GM19452 (cell line): ENCODE measurements at regions not wholly inside any gene's neighbourhood (a gene's known extent, or its start where the extent isn't known, plus 50 kb on each side); places are given as distances from the start of the nearest gene placed in this dataset.
"Not testable (repeated sequence)": the region's sequence is repeated elsewhere in the genome, so short reads cannot be mapped to it uniquely, and the experiment has no call there.

ENCODE experiments used
- ATAC-seq: cut with Tn5 transposase; IDR thresholded peaks from one replicate; pipeline ENCODE4 v1.9.1; 2021; ENCODE audit not compliant: unreplicated experiment

DNA sequence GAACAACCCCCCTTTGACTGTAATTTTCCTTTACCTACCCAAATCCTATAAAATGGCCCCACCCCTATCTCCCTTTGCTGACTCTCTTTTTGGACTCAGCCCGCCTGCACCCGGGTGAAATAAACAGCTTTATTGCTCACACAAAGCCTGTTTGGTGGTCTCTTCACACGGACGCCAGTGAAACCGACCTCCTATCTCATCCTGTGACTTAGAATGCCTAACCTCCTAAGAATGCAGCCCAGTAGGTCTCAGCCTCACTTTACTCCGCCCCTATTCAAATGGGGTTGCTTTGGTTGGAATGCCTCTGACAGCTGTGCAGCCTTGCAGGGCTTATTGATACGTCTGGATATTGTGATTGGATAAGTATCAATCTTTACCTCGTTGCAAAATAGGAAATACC, 243.8 kb upstream of the PROK2 start:
- ATAC-seq, result not testable (repeated sequence)

DNA sequence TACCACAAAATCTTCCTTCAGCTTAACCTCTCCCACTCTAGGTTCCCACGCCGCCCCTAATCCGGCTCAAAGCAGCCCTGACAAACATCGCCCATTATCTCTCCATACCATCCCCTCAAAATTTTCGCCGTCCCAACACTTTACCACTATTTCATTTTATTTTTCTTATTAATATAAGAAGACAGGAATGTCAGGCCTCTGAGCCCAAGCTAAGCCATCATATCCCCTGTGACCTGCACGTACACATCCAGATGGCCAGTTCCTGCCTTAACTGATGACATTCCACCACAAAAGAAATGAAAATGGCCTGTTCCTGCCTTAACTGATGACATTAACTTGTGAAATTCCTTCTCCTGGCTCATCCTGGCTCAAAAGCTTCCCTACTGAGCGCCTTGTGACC, 243.4 kb upstream of the PROK2 start:
- ATAC-seq, result not testable (repeated sequence)

DNA sequence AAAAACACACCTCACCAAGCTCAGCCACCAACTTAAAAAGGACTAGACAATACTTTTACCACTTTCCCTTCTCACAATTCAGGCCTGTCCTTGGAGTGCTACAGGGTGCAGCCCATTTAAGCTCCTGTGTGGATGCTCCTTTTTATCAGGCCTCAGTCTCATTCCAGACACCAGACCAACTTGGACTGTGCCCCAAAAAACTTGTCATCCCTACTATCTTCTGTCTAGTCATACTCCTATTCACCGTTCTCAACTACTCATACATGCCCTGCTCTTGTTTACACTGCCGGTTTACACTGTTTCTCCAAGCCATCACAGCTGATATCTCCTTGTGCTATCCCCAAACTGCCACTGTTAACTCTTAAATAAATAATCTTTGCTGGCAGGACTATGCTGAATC, 242.8 kb upstream of the PROK2 start:
- ATAC-seq, result not testable (repeated sequence)

DNA sequence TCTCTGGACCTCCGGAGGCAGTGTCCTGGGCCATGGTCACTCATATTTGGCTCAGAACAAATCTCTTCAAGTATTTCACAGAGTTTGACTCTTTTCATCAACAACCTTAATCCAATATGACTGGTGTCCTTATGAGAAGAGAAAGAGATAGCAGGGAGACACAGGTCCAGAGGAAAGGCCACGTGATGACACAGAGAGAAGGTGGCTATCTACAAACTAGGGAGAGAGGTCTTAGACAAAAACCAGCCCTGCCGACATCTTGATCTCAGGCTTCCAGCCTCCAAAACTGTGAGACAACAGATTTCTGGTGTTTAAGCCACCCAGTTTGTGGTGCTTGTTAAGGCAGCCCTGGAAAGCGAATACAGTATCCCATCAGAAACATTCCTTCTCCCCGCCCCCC, 237.1 kb upstream of the PROK2 start:
- no peak for ATAC-seq

DNA sequence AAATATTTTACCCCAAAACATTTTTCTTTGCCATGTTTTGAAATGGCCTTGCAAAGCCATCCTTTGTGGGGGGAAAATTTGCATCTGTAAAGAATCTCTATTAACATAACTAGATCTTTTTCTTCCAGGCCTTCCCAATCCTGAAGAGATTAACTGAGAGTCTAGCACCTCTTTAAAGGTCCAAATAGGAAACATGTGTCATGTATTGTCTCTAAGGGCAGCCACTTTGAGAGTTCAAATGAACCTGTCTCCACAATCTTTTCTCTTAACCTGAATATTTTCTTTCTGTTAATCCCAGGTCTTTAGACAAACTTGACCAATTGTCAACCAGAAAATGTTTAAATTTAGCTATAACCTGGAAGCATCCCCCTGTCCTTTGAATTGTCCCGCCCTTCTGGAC, 236.6 kb upstream of the PROK2 start:
- ATAC-seq, result no peak

DNA sequence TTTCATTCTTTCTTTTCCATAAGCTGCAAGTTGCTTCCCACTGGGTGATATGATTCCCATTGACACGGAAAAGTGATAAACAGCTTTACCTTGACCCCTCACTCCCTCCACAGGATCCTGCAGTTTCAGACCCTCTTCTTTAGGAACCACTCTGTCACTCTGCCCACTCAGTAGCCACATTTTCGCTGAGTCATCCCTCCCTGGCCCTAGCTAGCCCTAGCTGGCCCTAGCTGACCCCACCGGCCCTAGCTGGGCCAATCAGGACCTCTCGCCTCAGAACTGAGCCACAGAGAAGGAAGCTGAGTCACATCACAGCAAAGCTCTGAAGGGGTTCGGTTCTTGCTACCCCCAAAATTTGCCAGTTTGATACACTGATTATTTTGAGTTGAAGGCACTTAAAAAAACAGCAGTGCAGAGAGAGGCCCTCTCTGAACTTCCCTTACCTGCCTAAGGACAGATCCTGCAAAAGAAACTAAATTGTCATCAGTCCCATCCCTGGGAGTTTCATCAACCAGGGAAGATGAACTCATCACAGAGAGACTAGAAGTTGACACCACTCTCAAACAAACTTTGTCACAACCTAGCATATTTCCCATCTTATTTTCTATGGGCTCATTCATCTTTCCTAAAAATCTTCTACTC, 233.5 kb upstream of the PROK2 start:
- ATAC-seq, result no peak

DNA sequence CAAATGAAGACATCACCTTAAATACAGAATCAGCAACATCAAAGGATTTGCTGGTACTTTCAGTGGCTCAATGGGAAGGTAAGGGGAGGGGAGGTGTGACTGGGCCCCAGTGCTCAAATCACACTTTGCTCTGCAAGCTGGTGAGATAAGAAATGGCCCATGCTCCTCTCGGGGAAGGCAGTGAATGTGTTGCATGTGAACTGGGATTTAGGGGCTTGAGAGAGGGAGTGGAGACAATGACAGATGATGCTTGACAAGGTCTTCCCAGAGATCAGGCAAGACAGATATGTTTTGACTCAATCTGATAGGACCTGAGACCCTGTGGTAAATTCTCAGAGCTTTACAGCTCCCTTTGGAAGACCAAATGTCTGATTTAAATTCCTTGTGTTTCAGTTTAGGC, 233.0 kb upstream of the PROK2 start:
- ATAC-seq, result no peak

DNA sequence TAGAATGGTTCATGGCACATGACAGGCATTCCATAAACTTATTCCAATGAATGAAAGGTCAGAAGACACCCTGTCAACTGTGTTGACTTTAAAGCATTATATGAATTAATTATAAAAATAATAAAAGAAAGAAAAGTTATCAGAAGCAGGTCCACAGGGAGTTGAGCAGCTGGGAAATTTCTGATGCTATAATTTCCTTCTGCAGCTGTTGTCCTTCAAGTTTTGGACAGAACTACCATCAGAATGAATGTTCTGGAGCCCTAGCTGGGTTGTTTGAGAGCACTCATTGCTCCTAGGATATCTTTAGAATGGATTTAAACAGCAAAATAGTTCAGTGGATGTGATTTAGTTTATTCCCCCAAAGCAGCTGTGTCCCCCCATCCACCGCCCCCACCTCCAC, 232.4 kb upstream of the PROK2 start:
- no peak for ATAC-seq

DNA sequence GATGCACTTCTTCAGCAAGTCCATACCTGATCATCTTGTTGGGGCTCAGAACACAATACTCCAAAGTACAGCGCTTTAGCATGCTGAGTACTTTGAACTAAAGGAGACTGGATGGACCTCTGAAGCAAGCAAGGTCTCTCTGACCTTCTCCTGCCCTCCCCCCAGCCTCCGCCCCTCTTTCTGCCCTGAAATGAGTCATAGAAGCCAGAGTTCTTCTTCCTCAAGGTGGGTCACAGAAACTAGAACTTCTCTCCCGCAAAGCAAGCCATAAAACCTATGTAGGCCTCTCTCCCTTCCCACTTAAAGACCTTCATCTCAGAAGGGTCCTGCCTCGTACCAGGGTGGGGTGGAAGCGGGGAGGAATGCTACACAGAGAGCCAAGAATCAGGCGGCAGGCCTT, 230.5 kb upstream of the PROK2 start:
- ATAC-seq, result no peak

DNA sequence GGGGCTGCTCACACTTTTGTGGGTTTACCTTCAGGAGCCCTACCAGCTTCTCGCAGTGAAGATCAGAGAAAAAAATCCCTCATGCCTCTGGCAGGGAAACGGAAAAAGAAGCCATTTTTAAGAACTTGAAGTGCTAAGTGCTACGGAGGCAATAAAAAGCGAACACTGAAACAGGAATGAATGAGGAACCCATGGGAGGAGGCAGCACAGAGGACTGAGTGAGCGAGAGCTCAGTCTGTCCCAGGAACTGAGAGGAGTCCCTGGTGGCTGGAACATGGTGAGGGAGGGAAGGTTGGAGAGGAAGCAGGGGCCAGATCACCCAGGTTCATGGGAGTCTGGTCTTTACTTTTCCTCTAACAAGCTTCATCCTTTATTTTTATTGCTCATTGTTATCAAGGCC, 228.1 kb upstream of the PROK2 start:
- no peak for ATAC-seq

DNA sequence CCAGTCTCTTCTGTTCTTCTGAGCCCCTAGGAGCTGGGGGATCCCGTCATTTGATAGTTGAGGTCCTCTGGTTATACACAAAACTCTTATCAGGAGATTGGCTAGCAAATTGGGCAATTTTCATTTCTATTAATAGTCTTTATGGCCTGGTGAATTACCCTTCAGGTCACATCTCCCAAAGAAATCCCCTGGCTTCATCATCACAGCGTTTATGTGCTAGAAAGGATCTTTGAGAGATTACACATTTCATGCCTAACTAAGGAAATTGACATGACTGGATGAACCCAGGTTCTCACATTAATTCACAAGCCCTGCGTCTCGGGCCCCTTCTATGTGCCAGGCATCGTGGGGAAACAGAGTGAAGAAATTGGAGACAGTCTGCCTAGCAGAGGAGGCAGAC, 227.4 kb upstream of the PROK2 start:
- no peak for ATAC-seq

DNA sequence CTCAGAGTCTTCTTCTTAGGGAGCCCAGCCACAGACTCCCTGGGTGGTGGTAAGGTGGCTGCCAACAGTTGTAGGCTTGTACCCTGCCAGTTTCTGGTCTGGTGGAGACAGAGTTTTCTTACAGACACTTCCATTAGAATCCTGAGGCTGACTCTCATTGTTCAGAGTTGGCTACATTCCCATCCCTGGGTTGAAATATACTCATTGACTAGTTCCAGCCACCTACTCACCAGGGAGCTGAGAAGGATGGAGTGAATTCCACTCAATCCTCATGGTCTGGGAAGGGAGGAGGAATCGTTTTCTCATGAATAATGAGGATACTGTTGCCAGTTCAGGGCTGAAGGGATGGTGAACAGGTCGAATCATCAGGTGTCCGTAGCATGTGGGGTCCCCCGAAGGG, 226.5 kb upstream of the PROK2 start:
- no peak for ATAC-seq

DNA sequence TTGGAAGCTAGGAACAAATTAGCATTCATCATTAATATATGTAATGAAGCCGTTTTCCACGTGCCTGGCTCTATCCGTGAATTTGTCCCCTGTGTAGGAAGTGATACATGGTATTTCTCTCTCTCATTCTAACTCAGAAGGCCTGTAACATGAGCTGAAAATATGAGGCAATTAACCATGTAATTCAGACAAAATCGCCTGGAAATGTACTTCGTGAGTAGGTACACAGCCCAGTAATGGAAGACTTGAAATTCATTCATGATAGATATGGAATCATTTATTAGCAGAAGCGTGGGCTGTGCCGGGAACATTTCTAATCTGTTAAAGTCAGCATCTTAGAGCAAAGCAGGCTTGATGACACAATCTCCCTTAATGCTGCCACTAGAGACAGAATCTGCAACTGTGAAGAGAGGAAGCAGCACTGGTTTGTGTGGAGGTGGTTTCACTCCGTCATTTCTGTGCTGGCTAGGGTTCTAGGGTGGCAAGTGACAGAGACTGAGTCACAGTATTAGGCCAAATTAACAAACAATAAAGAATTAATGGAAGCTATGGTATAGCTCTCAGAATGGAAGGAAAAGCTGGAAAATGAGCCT, 225.0 kb upstream of the PROK2 start:
- no peak for ATAC-seq

DNA sequence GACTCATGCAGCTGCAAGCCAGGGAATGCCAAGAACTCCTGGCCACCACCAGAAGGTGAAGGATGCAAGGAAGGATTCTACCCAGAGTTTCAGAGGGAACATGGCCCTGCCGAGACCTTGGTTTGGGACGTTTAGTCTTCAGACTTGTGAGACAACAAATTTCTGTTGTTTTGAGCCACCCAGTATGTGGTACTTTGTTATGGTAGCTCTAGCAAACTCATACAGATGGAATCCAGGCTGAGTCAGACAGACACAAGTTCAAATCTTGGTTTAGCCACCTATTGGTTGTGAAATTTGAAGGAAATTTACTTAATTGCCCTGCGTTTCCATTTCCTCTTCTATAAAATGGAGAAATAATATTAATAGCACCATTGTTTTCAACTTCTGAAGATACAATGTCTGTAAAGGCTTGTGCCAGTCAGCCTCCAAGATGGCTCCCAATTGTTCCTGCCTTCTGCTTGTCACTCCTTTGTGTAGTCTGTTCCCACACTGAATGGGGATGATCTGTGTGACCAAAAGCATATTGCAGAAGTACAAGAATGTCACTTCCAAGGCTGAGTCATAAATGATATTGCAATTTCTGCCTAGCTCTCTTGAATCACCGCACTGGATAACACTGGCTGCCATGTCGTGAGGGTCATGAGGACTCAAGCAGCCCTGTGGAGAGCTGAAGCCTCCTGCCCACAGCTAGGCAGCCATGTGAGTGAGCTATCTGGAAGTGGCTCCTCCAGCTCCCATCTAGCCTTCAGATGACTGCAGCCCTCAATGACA, 223.5 kb upstream of the PROK2 start:
- ATAC-seq, result no peak

DNA sequence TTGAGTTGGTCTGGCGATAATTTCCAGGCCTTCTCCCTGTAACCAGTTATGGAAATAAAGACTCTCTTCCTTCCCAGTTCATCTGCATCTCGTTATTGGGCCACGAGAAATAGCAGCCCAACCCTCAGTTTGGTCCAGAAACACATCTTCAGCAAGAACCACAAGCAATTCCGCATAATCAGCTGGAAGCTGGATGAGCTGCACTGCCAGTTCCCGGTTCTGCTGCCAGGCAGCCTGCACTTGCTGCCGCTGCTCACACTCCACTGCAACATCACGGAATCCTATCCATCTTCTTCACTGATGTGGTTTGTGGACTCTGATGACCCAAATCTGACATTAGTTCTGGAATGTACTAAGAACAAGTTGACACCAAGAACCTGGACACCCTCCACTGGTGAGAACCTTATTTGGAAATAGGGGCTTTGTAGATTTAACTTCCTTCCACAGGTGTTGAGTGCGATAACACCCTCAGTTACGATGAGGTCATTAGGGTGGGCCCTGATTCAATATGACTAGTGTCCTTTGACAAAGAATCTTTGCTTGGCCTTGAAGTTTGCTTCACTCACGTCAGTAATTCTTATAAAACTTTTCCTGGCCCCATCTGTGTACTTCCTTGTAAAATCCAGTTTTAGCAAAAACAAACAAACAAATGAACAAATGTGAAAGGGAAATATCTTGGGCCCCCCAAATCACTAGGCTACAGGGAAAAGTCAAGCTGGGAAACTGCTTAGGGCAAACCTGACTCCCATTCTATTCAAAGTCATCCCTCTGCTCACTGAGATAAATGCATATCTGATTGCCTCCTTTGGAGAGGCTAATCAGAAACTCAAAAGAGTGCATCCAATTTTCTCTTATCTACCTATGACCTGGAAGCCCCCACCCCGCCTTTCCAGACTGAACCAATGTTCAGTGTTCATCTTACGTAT, 221.9 kb upstream of the PROK2 start:
- ATAC-seq, result no peak

DNA sequence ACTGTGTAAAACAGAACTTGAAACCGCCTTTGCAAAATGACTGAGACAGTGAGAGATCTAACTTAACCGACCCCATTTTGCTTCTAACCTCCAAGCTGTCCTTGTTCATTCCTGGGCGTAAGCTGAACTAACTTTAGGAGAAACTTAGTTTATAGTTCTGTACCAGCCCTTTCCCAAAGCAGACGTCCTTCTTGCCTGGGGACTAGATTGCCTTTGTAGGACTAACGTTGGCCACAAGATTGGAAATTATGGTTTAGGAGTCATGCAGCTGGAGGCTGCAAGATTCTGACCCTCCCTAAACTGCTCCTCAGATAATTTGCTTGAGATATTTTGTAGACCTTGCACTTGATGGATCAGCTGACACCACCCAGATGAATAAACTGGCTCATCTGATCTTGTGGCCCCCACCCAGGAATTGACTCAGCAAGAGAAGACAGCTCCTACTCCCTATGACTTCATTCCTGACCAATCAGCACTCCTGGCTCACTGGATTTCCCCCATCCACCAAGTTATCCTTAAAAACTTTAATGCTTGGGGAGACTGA, 219.9 kb upstream of the PROK2 start:
- no peak for ATAC-seq

DNA sequence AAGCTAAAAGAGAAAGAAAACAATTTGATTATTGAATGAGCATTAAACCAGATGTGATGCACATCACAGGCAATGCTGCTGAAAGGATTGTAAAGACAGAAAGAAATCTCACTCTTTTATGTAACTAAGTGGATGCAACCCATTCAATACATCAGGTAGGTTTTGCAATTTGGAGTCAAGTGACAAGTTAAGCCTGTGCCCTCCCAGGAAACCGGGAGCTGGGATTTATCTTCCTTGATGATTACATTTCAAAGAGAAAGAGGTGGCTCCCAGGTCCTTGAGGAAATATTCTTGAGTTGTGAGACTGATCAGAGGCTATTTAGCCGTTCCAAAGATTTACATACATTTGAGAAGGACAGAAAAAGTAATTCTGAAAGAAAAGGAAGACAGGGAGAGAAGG, 219.0 kb upstream of the PROK2 start:
- no peak for ATAC-seq

DNA sequence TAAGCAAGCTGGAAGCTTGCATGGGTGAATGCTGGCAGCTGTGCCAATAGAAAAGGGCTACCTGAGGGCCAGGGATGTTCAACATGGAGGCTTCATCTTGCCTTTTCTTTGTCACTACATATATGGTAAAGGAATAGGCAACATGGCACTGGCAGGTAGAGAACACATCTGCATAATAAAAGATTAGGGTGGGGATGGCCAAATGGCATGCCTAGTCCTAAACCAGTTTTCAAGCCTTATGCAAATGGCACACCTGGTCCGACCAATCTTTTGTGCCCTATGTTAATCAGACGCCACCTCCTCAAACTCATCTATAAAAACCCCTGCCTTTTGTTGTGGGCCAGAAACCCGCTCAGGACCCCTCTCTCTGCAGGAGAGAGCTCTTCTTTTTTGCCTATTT, 216.8 kb upstream of the PROK2 start:
- ATAC-seq, result no peak

DNA sequence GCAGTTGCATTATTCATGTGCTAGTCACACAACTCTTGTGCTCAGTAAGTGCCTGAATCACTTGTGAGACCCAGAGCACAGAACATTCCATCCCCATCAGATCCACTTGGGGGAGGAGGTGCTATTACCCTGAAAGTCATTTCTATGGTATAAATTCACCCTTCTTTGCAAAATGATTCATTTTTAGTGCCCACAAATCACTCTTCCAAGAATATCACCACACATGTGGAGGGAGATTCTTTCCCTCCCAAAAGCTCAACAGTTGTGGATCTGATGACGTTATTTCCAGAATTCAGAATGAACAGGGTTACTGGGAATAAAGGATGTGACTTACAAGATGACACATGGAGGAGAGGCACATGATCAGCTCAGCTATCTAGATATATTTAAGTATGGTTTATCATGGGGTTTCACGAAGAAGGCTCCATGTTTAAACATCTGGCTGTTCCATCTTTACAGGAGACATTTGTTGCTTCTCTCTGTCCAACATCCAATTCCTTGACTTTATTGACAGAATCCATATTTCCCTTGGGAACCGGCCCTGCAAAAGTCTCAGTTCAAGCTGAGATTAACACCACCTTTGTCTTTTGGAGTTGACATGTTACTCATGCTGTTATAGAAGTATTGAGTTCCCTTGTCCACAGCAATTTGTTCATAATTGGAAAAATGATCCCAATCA, 214.2 kb upstream of the PROK2 start:
- ATAC-seq, result no peak

DNA sequence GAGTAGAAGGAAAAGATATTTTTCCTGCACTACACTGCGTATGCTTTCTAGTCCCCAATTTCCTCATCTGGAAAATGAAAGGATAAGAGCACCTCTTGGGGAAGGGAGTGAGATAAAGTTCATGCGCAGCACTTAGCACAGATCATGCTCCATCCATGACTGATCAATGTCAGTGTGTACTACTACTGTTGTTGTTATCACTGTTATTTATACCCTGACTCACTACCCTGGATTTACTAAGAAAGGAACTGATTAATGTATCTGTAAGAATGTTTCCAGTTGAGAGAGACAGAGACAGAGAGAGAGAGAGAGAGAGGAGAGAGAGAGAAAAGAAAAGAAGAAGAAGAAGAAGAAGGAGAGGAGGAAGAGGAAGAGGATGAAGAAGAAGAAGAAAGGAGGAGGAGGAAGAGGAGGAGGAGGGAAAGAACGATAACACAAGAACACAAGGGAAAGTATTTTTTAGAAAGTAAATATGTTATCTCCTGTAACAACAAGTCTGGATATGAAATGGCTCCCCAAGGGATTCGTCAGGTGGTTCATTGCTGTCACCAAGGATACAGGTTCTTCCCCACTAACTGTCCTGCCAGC, 212.2 kb upstream of the PROK2 start:
- ATAC-seq, result no peak
